HG03097 (cell line): ENCODE measurements at regions not wholly inside any gene's neighbourhood (a gene's known extent, or its start where the extent isn't known, plus 50 kb on each side); places are given as distances from the start of the nearest gene placed in this dataset.

Experiments
- ATAC-seq: cut with Tn5 transposase; IDR thresholded peaks from one replicate; pipeline ENCODE4 v1.9.1; 2021; ENCODE audit not compliant: unreplicated experiment, low FRiP score

- no peak for ATAC-seq
These were observed 152.8 kb downstream of the FSIP2 start for GRCh38 chr2:185891403-185891802.

GRCh38 chr2:185891804-185892411 is 153.3 kb downstream of the FSIP2 start:
- ATAC-seq = no peak

DNA sequence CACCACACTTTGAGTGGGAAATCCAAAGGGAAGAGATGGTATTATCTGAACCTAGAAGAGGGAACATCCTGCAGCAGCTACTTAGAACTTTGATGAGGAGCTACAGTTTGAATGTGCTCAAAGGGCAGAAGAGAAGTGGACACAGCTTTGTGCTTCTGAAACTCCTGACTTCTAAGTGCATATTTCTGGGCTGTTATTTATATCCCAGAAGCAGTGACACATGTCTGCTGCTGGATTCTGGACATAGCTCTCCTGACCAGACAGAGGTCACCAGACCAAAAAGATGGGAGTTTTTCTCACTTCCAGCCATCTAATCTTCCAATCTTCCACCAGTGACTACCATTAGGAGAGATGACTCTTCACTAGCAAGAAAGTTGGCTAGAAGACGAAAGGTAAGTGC is 153.9 kb downstream of the FSIP2 start:
- ATAC-seq = no peak

DNA sequence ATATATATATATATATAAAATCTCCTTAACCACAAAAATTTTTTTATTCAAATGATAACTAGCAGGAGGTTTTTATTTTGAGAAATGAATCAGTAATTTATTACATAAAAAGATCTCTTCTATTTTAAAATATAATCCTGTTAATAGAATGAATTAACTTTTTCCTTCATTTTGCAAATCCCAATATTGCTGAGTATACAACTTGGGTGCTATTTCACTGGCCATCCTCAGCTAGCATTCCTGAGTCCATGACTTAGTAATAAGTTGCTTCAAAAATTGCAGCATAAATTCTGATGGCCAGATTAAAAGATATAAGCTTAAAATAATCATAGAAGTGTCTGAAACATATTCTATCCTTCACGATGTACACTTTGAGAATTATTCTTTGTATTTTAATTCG is 155.6 kb downstream of the FSIP2 start:
- ATAC-seq = no peak

DNA sequence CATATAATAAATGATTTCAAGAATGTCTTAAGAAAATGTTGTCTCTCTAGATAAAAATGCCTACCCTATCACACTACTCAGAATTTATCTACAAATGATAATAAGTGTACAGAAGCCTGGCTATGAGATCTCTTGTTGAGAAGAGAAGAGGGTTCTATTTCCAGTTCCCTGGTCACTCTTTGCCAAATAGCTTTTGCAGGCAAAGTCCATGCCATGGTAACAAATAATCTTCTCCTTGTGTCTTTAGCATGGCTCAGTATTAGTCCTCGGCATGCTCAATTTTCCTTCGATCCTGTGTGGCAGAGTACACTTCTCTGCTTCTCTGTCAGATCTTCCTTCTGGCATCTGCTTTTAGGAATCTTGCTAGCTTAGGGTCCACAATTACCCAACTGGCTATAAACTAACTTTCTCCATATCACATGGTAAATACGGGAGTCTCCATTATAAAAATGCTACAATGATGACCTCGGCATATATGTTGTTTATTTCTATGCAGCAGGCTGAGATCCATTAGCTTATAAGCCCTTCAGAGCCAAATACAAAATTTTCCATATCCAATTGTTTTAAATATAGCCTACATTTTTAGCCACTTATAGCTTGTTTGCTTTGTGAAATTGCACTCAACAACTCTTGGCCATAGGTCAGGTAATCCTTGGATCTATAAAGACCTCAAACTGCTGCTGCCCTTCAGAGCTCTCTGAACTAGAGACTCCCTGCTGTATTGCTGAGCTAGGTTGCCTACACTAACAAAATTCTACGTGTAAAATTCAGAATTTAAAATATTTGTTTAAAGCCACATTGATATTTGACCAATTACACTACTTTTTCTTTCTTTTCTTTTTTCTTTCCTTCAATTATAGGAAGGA is 157.5 kb downstream of the FSIP2 start:
- no peak for ATAC-seq

- no peak for ATAC-seq
These were observed 160.8 kb downstream of the FSIP2 start for GRCh38 chr2:185899366-185899765.

- ATAC-seq = no peak
These were observed 180.6 kb downstream of the FSIP2 start for GRCh38 chr2:185919155-185919554.

DNA sequence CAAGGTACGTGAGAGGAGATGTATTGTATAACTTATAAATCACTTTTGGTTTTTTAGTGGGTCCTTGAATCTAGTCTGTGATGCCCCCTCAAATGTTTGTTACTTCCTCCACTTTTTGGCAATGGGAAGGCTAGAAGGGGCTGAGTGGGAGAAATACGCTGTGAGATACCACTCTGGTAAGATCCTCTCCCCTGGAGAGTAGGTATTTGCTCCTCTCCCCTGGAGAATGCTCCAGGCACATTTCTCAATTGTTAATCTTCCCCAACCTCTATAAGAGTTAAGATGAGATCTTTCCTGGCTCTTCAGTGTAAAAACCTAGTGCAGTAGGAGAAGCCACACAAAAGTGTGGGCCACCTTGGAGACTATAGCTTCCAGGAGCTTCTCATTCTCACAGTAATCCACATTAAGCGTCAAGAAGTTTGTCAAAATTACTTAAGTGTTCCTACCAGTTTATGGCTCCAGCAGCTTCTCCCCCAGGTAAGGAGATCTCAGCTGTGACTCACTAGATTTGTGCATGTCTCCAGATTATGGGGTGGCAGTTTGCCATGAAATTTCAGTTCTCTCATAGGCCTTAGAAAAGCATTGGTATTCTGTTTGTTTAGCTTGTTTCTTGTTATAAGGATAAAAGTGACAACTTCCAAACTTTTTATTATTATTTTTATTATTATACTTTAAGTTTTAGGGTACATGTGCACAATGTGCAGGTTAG is 182.6 kb downstream of the FSIP2 start:
- no peak for ATAC-seq

DNA sequence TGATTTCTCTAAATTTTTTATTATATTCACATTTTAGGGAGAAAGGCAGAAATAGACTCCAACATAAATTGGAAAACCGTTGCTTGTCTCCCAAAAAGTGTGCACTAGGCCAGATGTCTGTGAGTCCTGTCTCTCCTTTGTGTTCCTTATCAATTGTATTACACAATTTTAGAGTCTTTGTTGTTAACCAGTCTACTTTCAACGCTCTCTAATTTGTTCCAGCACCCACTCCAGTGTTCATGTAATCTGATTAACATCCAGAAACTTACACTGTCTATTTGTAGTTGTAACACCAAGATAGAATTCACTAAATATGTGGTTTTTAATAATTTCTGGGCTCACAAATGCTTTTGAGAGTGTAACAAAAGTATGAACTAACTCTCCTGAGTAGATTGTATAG is 195.6 kb downstream of the FSIP2 start:
- ATAC-seq = no peak

- ATAC-seq = no peak
These were observed 201.3 kb downstream of the FSIP2 start for GRCh38 chr2:185939858-185940257.

- ATAC-seq = no peak
These were observed 204.3 kb downstream of the FSIP2 start for GRCh38 chr2:185942855-185943254.

GRCh38 chr2:185947722-185948121 is 209.1 kb downstream of the FSIP2 start:
- ATAC-seq = no peak

DNA sequence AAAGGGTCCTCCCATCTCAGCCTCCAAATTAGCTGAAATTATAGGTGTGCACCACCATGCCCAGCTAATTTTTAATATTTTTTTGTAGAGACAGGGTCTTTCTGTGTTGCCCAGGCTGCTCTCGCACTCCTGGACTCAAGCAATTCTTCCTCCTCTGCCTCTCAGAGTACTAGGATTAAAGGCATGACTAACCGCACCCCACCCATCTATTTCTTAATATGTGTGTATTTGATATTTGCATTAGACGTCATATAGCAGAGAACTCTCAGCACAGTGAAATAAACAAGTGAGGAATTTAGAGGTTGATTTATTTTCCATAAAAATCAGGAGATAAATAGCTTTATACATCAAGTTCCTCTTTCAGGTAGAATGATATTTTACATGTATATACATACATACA is 213.5 kb downstream of the FSIP2 start:
- ATAC-seq = no peak

GRCh38 chr2:185954389-185954788 is 215.8 kb downstream of the FSIP2 start:
- no peak for ATAC-seq

GRCh38 chr2:185955050-185955449 is 216.4 kb downstream of the FSIP2 start:
- no peak for ATAC-seq

DNA sequence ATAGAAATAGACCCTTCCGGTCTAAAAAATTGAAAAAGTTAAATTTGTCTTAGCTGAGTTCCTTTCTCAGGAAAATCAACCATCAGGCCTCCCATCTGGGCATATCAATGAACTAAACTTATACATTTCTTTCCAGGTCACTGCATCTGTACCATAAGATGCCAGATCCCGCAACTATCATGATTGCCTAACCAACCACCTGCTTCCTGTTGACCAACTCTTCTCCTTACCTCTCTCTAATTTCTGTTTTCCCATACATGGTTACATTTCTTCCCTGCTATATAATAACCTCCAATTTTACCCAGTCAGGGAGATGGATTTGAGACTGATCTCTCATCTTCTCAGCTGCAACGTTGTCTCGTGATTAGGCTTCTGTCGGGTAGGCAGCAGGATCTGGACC is 228.7 kb downstream of the FSIP2 start:
- no peak for ATAC-seq

GRCh38 chr2:185970148-185970852 is 231.7 kb downstream of the FSIP2 start:
- no peak for ATAC-seq

DNA sequence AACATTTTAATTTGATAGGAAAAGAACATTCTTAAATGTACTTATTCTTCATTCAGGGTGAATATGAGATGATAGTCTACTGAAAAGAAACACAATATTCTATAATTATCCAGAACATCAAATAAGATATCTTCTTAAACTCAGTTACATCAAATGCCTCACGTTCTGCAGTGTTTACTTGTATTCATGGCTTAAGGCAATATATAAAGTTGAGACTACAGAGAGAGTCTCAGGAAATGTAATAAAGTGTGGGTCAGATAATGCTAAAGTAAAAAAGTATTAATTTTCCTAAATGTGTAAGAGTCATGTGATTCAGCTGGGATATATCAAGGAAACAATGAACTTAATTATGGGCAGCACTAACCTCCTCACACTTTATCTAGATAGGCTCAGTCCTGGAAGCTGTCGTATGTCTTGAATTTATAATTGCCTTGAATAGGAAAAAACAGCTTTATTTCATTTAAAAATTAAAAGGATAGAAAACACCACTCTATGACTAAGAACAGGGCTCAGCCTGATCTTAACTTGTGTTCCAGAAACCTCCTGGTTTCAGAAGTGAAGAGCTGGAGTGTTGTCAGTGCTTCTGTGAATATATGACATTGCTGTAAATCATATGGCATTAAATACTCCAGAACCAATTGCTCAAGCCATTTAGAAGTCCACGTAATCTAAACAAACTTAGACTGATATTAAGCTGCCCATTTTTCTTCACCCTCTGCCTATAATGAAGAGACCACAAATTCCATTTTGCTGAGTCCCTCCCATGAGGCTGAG is 240.2 kb downstream of the FSIP2 start:
- no peak for ATAC-seq

- ATAC-seq = no peak
These were observed 241.0 kb downstream of the FSIP2 start for GRCh38 chr2:185979546-185980071.

DNA sequence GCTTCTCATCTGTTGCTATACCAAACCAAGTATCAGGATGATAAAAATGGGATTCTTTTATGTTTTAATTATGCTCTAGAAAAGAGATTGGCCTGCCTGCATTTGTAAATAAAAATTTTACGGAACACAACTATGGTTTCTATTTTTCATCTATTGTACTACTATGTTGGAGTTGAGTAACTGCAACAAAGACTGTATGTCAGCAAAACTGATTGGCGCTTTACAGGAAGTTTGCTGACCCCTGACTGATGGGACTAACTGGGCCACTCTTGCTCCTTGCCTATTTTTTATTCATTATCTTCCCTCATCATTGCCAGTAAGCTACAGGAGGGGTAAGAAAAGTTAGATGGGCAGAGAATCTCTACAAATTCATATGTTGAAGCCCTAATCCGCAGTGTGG is 242.3 kb downstream of the FSIP2 start:
- ATAC-seq = no peak
